Natural killer cell (primary cell): ENCODE measurements at regions not wholly inside any gene's neighbourhood (a gene's known extent, or its start where the extent isn't known, plus 50 kb on each side); places are given as distances from the start of the nearest gene placed in this dataset.

ENCODE experiments used
- ATAC-seq, 3 donors: fragments of 150-1000 bp in 2 of 3; fragments of 200-7000 bp in 1 of 3; cut with Tn5 transposase; 1 replicate in 1 of 3; 2 replicates in 2 of 3; pipeline ENCODE4 v1.10.0; 2021; ENCODE audit warnings: mild to moderate bottlenecking in 2 of 3, moderate library complexity in 2 of 3
- DNase-seq, 2 donors: peaks; one replicate each; pipeline versions ENCODE4 v3.0.0 to v3.0.0-alpha.2; 2013 to 2021; ENCODE audit warnings: mixed read lengths in 1 of 2
- H3K27ac ChIP-seq: one replicate; pipeline ENCODE4 v1.5.1; 2013; ENCODE audit warnings: mild to moderate bottlenecking, low read length
- H3K27me3 ChIP-seq: one replicate; pipeline ENCODE4 v1.6.1; 2013; ENCODE audit warnings: low read length; ENCODE audit not compliant: control insufficient read depth, insufficient read depth
- H3K36me3 ChIP-seq: one replicate; pipeline ENCODE4 v1.6.1; 2013; ENCODE audit warnings: low read length; ENCODE audit not compliant: control insufficient read depth, insufficient read depth
- H3K4me1 ChIP-seq: one replicate; pipeline ENCODE4 v1.6.1; 2013; ENCODE audit warnings: low read length; ENCODE audit not compliant: control insufficient read depth, insufficient read depth
- H3K4me3 ChIP-seq: one replicate; pipeline ENCODE4 v1.5.1; 2013; ENCODE audit warnings: low read length
- H3K9me3 ChIP-seq: one replicate; pipeline ENCODE4 v1.6.1; 2013; ENCODE audit warnings: low read length; ENCODE audit not compliant: control insufficient read depth, insufficient read depth
- H3K27ac Mint-ChIP-seq, 2 donors: one replicate each; pipeline ENCODE4 v1.8.0; 2022; ENCODE audit warnings: mild to moderate bottlenecking in 2 of 2, mixed read lengths in 2 of 2, moderate library complexity in 1 of 2
- H3K27me3 Mint-ChIP-seq, 2 donors: one replicate each; pipeline ENCODE4 v1.8.0; 2022; ENCODE audit warnings: low read depth in 2 of 2, mixed read lengths in 2 of 2
- H3K36me3 Mint-ChIP-seq: one replicate; pipeline ENCODE4 v1.8.0; 2022; ENCODE audit warnings: mixed read lengths
- H3K4me1 Mint-ChIP-seq, 2 donors: one replicate each; pipeline ENCODE4 v1.8.0; 2022; ENCODE audit warnings: mixed read lengths in 2 of 2
- H3K4me3 Mint-ChIP-seq: one replicate; pipeline ENCODE4 v1.8.0; 2022; ENCODE audit warnings: mild to moderate bottlenecking, moderate library complexity, mixed read lengths
- H3K9me3 Mint-ChIP-seq, 2 donors: one replicate each; pipeline ENCODE4 v1.8.0; 2022; ENCODE audit warnings: mixed read lengths in 2 of 2
- WGBS: methylation state at CpG from one replicate; pipeline ENCODE4 v1.1.7; 2013; ENCODE audit warnings: missing lambda C conversion rate; ENCODE audit not compliant: insufficient coverage; 5-methylcytosine and 5-hydroxymethylcytosine counted together
- intact Hi-C: fragments of 100-400 bp; cut with micrococcal nuclease; formaldehyde crosslinking; loops from one replicate; pipeline ENCODE4 v1.14.2; 2022
- TF ChIP-seq, protein P1 (sequence below): fragments of 200-600 bp; IDR thresholded peaks from one replicate; pipeline ENCODE4 v1.8.0; 2022; ENCODE audit warnings: antibody characterized with exemption

DNA sequence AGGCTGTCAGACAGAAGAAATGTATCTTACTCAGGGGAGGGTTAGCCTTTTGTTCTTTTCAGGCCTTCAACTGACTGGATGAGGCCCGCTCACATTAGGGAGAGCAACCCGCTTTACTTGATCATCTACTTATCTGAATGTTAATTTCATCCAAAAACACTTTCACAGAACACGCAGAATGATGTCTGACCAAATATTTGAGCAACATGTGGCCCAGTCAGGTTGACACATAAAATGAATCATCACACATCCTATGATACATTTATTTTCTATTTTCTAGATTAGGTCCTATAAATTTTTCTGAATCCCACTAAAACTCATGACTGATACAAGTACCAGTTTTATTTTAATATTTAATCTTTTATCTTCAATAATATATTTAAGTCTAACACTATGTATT lies 260.3 kb downstream of the IL15 start:
- H3K9me3 ChIP-seq, result no peaks in the 10 kb centered on the region
- H3K36me3 ChIP-seq, result no peaks in the 10 kb centered on the region
- intact Hi-C loops, result no loop called here
- H3K4me1 Mint-ChIP-seq, result no peaks in the 10 kb centered on the region
- TF ChIP-seq, protein P1, sequence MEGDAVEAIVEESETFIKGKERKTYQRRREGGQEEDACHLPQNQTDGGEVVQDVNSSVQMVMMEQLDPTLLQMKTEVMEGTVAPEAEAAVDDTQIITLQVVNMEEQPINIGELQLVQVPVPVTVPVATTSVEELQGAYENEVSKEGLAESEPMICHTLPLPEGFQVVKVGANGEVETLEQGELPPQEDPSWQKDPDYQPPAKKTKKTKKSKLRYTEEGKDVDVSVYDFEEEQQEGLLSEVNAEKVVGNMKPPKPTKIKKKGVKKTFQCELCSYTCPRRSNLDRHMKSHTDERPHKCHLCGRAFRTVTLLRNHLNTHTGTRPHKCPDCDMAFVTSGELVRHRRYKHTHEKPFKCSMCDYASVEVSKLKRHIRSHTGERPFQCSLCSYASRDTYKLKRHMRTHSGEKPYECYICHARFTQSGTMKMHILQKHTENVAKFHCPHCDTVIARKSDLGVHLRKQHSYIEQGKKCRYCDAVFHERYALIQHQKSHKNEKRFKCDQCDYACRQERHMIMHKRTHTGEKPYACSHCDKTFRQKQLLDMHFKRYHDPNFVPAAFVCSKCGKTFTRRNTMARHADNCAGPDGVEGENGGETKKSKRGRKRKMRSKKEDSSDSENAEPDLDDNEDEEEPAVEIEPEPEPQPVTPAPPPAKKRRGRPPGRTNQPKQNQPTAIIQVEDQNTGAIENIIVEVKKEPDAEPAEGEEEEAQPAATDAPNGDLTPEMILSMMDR, result no peak
- no peaks in the 10 kb centered on the region for H3K36me3 Mint-ChIP-seq
- 98% methylated on average over 3 of the region's 3 CpGs for WGBS
- no peak overlapping the region for H3K4me3 ChIP-seq
- DNase-seq, result no peak
- H3K4me1 ChIP-seq, result no peaks in the 10 kb centered on the region
- H3K27ac Mint-ChIP-seq, result no peak overlapping the region
- no peak overlapping the region for H3K27ac ChIP-seq
- no peaks in the 10 kb centered on the region for H3K27me3 ChIP-seq
- no peak overlapping the region for H3K4me3 Mint-ChIP-seq
- peaks cover 0 to 3% of the 10 kb centered on the region in 2 donors for H3K9me3 Mint-ChIP-seq
- no peaks in the 10 kb centered on the region for H3K27me3 Mint-ChIP-seq
- no peak for ATAC-seq

DNA sequence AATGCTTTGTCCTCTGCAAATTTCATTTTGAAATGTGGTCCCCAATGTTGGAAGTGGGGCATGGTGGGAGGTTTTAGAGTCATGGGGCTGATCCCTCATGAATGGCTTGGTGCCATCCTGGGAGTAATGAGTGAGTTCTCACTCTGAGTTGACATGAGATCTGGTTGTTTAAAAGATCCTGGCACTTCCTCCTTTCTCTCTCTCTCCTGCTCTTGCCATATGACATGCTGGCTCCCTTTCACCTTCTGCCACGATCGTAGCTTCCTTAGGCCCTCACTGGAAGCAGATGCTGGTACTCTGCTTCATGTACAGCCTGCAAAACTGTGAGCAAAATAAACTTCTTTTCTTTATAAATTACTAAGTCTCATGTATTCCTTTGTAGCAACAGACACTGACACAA lies 262.0 kb downstream of the IL15 start:
- Histone ChIP-seq H3K27me3 (no peaks in the 10 kb centered on the region), H3K27ac (no peak overlapping the region), H3K36me3 (no peaks in the 10 kb centered on the region), H3K9me3 (no peaks in the 10 kb centered on the region), H3K4me3 (no peak overlapping the region), H3K4me1 (no peaks in the 10 kb centered on the region)
- no peaks in the 10 kb centered on the region for H3K27me3 Mint-ChIP-seq
- no peaks in the 10 kb centered on the region for H3K4me1 Mint-ChIP-seq
- 24% methylated on average over 2 of the region's 2 CpGs for WGBS
- intact Hi-C loops, result no loop called here
- H3K36me3 Mint-ChIP-seq, result no peaks in the 10 kb centered on the region
- TF ChIP-seq, protein P1, result no peak
- DNase-seq (no peak), ATAC-seq (no peak)
- no peak overlapping the region for H3K4me3 Mint-ChIP-seq
- peaks cover 0 to 3% of the 10 kb centered on the region in 2 donors for H3K9me3 Mint-ChIP-seq
- H3K27ac Mint-ChIP-seq, result no peak overlapping the region

DNA sequence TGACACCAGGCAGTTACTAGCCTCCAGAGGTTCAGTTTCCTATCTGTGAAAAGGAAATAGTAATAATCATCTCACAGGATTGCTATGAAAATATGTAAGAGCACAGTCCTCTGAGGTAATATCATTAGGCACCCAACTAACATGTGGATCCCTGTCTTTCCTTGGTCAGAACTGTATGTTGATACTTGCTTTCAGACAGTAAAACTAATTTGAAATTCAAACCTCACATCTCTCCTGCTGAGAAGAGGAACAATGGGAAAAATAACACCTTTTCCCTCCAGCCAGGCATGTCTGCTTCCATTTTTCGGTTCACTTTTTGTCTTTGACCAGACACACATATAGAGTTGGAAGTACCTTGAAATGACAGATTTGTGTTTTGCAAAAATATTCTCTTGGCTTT lies 262.7 kb downstream of the IL15 start:
- no CpG with 5 or more reads among the region's 1 CpG for WGBS
- H3K4me1 ChIP-seq, result no peaks in the 10 kb centered on the region
- H3K4me3 Mint-ChIP-seq, result no peak overlapping the region
- no peak for ATAC-seq
- no peak for DNase-seq
- H3K4me3 ChIP-seq, result no peak overlapping the region
- H3K36me3 ChIP-seq, result no peaks in the 10 kb centered on the region
- no peaks in the 10 kb centered on the region for H3K27me3 ChIP-seq
- no peaks in the 10 kb centered on the region for H3K27me3 Mint-ChIP-seq
- TF ChIP-seq, protein P1, result no peak
- H3K36me3 Mint-ChIP-seq, result no peaks in the 10 kb centered on the region
- intact Hi-C loops, result no loop called here
- H3K27ac ChIP-seq, result no peak overlapping the region
- H3K27ac Mint-ChIP-seq, result no peak overlapping the region
- H3K4me1 Mint-ChIP-seq, result no peaks in the 10 kb centered on the region
- H3K9me3 ChIP-seq, result no peaks in the 10 kb centered on the region
- H3K9me3 Mint-ChIP-seq, result peaks cover 0 to 3% of the 10 kb centered on the region in 2 donors

DNA sequence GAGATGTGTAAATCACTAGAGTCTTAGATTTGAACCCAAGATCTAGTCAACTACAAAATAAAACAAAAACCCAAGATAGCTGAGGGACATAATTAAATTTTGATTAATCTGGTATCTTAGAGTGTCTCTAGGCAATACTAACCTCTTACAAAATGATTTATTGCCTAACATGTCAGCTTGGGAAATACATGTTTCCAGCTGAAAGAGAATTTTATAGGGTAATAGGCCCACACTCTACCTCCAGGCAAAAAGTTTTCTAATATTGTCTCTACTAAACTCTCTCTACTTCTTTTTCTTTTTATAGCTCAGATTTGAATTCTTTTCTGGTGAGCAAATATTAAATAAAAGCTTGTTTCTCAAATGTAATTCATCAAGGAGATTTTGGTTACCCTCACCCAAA lies 263.2 kb downstream of the IL15 start:
- intact Hi-C loops, result no loop called here
- Mint-ChIP-seq H3K27ac (no peak overlapping the region), H3K4me3 (no peak overlapping the region), H3K9me3 (peaks cover 0 to 3% of the 10 kb centered on the region in 2 donors), H3K36me3 (no peaks in the 10 kb centered on the region), H3K27me3 (no peaks in the 10 kb centered on the region), H3K4me1 (no peaks in the 10 kb centered on the region)
- no peak overlapping the region for H3K4me3 ChIP-seq
- no peaks in the 10 kb centered on the region for H3K36me3 ChIP-seq
- TF ChIP-seq, protein P1, result no peak
- no peak for DNase-seq
- no peaks in the 10 kb centered on the region for H3K27me3 ChIP-seq
- no peak overlapping the region for H3K27ac ChIP-seq
- no peak for ATAC-seq
- H3K9me3 ChIP-seq, result no peaks in the 10 kb centered on the region
- no peaks in the 10 kb centered on the region for H3K4me1 ChIP-seq
